OCI-LY3 (cell line): ENCODE measurements at regions not wholly inside any gene's neighbourhood (a gene's known extent, or its start where the extent isn't known, plus 50 kb on each side); places are given as distances from the start of the nearest gene placed in this dataset.

ENCODE experiments used
- H2AFZ ChIP-seq: fragments of 200-600, 300-600 bp; shearing (Covaris generic); 2 replicates; pipeline ENCODE4 v1.6.0; 2014; ENCODE audit warnings: antibody characterized with exemption, low read depth, low read length
- H3K27ac ChIP-seq: fragments of 200-600, 300-600 bp; sonication (generic); 2 replicates; pipeline ENCODE4 v1.5.1; 2014; ENCODE audit warnings: mild to moderate bottlenecking, low read length, moderate library complexity, mixed read lengths
- H3K27me3 ChIP-seq: fragments of 200-600, 300-600 bp; sonication (generic); 2 replicates; pipeline ENCODE4 v1.6.1; 2014; ENCODE audit warnings: low read depth, low read length, mixed read lengths
- H3K36me3 ChIP-seq: fragments of 200-600, 300-600 bp; sonication (generic); replicated peaks from 2 replicates; pipeline ENCODE3; 2014; ENCODE audit warnings: low read depth, low read length, mixed read lengths
- H3K4me1 ChIP-seq: fragments of 300-600, 200-600 bp; sonication (generic); 2 replicates; pipeline ENCODE4 v1.6.1; 2014; ENCODE audit warnings: low read length, mixed read lengths
- H3K4me2 ChIP-seq: fragments of 200-600, 300-600 bp; sonication (generic); 2 replicates; pipeline ENCODE4 v1.6.1; 2014; ENCODE audit warnings: low read length, mixed read lengths
- H3K4me3 ChIP-seq: fragments of 300-600, 200-600 bp; sonication (generic); 2 replicates; pipeline ENCODE4 v1.5.1; 2014; ENCODE audit warnings: antibody characterized with exemption, mild to moderate bottlenecking, low read length, moderate library complexity
- H3K79me2 ChIP-seq: fragments of 300-600, 200-600 bp; shearing (Covaris generic); 2 replicates; pipeline ENCODE4 v1.6.1; 2014; ENCODE audit warnings: mild to moderate bottlenecking, low read length, mixed read lengths
- H3K9ac ChIP-seq: fragments of 300-600, 200-600 bp; shearing (Covaris generic); 2 replicates; pipeline ENCODE4 v1.6.0; 2014; ENCODE audit warnings: mild to moderate bottlenecking, low read length, moderate library complexity
- H3K9me3 ChIP-seq: fragments of 200-600, 300-600 bp; shearing (Covaris generic); 2 replicates; pipeline ENCODE4 v1.6.1; 2014; ENCODE audit warnings: low read length, mixed read lengths; ENCODE audit not compliant: insufficient read depth
- H4K20me1 ChIP-seq: fragments of 200-600, 300-600 bp; sonication (generic); 2 replicates; pipeline ENCODE4 v1.6.1; 2016; ENCODE audit warnings: low read length, mixed read lengths; ENCODE audit not compliant: insufficient read depth
- CTCF ChIP-seq: fragments of 200-600, 300-600 bp; sonication (generic); IDR thresholded peaks from 2 replicates; pipeline ENCODE4 v1.5.1; 2014; ENCODE audit warnings: antibody characterized with exemption, low read length, low read depth
- EZH2phosphoT487 ChIP-seq: fragments of 200-600 bp; shearing (Covaris generic); IDR thresholded peaks from 2 replicates; pipeline ENCODE4 v1.6.1; 2018; ENCODE audit warnings: antibody characterized with exemption, mixed run types, low read depth

- H3K27ac ChIP-seq, result no peak overlapping the region
- no peaks in the 10 kb centered on the region for H3K79me2 ChIP-seq
- peaks cover 21% of the 10 kb centered on the region for H3K4me1 ChIP-seq
- peaks cover 3% of the 10 kb centered on the region for H3K36me3 ChIP-seq
- H4K20me1 ChIP-seq, result no peaks in the 10 kb centered on the region
- H3K9ac ChIP-seq, result no peak overlapping the region
- no peak overlapping the region for H3K4me3 ChIP-seq
- H3K4me2 ChIP-seq, result no peak overlapping the region; the same call in 1 of the 2 replicates
- H2AFZ ChIP-seq, result no peak overlapping the region
- no peak for TF ChIP-seq EZH2phosphoT487
- no peak for TF ChIP-seq CTCF
- no peaks in the 10 kb centered on the region for H3K27me3 ChIP-seq
- H3K9me3 ChIP-seq, result 0 out of 2 replicates have a peak, but pooled peaks cover 11% of the 10 kb centered on the region
Measured at GRCh38 chr3:28018925-28019718, 222.3 kb upstream of the CMC1 start.

- Histone ChIP-seq H3K27me3 (no peaks in the 10 kb centered on the region), H3K4me1 (peaks cover 21% of the 10 kb centered on the region), H3K79me2 (no peaks in the 10 kb centered on the region), H3K27ac (peak overlapping the region; percentile 10; the same call in 1 of the 2 replicates), H3K9ac (no peak overlapping the region), H4K20me1 (no peaks in the 10 kb centered on the region), H3K4me2 (no peak overlapping the region; the same call in 1 of the 2 replicates), H3K36me3 (peaks cover 3% of the 10 kb centered on the region), H3K4me3 (no peak overlapping the region), H3K9me3 (0 out of 2 replicates have a peak, but pooled peaks cover 11% of the 10 kb centered on the region), H2AFZ (no peak overlapping the region)
- TF ChIP-seq CTCF (no peak), EZH2phosphoT487 (no peak)
Measured at GRCh38 chr3:28019740-28020139, 221.7 kb upstream of the CMC1 start.

GRCh38 chr3:28022916-28023315, 218.5 kb upstream of the CMC1 start:
- no peak overlapping the region for H3K4me3 ChIP-seq
- no peaks in the 10 kb centered on the region for H3K27me3 ChIP-seq
- no peaks in the 10 kb centered on the region for H3K79me2 ChIP-seq
- H3K4me2 ChIP-seq, result no peak overlapping the region
- no peaks in the 10 kb centered on the region for H4K20me1 ChIP-seq
- TF ChIP-seq EZH2phosphoT487, result no peak
- TF ChIP-seq CTCF, result no peak
- 0 out of 2 replicates have a peak, but pooled peaks cover 11% of the 10 kb centered on the region for H3K9me3 ChIP-seq
- H2AFZ ChIP-seq, result no peak overlapping the region
- no peak overlapping the region for H3K27ac ChIP-seq
- peaks cover 21% of the 10 kb centered on the region for H3K4me1 ChIP-seq
- H3K9ac ChIP-seq, result no peak overlapping the region
- peaks cover 3% of the 10 kb centered on the region for H3K36me3 ChIP-seq

GRCh38 chr3:28028554-28028953, 212.9 kb upstream of the CMC1 start:
- H3K27ac ChIP-seq, result no peak overlapping the region
- no peaks in the 10 kb centered on the region for H4K20me1 ChIP-seq
- no peak overlapping the region for H2AFZ ChIP-seq
- no peak overlapping the region for H3K9ac ChIP-seq
- no peaks in the 10 kb centered on the region for H3K4me1 ChIP-seq
- H3K36me3 ChIP-seq, result no peaks in the 10 kb centered on the region
- H3K79me2 ChIP-seq, result no peaks in the 10 kb centered on the region
- H3K9me3 ChIP-seq, result no peaks in the 10 kb centered on the region
- no peak overlapping the region for H3K4me2 ChIP-seq
- H3K4me3 ChIP-seq, result no peak overlapping the region
- TF ChIP-seq EZH2phosphoT487, result no peak
- TF ChIP-seq CTCF, result no peak
- H3K27me3 ChIP-seq, result no peaks in the 10 kb centered on the region
